HCT116 (cell line): ENCODE measurements at regions not wholly inside any gene's neighbourhood (a gene's known extent, or its start where the extent isn't known, plus 50 kb on each side); places are given as distances from the start of the nearest gene placed in this dataset.

Experiments
- ATAC-seq: fragments of 200-7000 bp; cut with Tn5 transposase; 2 replicates; pipeline ENCODE4 v1.9.1; 2020; ENCODE audit warnings: mild to moderate bottlenecking, moderate library complexity
- BruUV-seq: library from RNA; stranded (reverse); fragments of 400-500 nt; replicated peaks from 2 replicates; lab custom pipeline; 2021; lab: Mats Ljungman, UMichigan
- CTCF ChIA-PET: fragments of 300-600 bp; sonication (Branson Sonifier 250); formaldehyde crosslinking; loops from one replicate; lab custom pipeline; 2021; ENCODE audit warnings: antibody characterized with exemption; lab: Charles Lee
- POLR2A ChIA-PET: fragments of 300-600, 350-600 bp; sonication (Branson Sonifier 250); formaldehyde crosslinking; loops from one replicate; lab custom pipeline; 2021; ENCODE audit warnings: antibody characterized with exemption; lab: Charles Lee
- RAD21 ChIA-PET, 2 experiments: fragments of 300-600 bp; sonication (Branson Sonifier 250); formaldehyde crosslinking; loops; one replicate each; lab custom pipeline; 2023; ENCODE audit warnings: low total read pairs in 2 of 2; ENCODE audit not compliant: uncharacterized antibody in 2 of 2, unreplicated experiment in 2 of 2, low non-redundant PET in 1 of 2; lab: Charles Lee
- DNase-seq: peaks from one replicate; pipeline ENCODE4 v3.0.0-alpha.2; 2010; ENCODE audit warnings: low read depth, low spot score
- H2AFZ ChIP-seq: fragments of 200-600 bp; shearing (Covaris generic), sonication (generic); 2 replicates; pipeline ENCODE4 v1.6.1; 2017; ENCODE audit warnings: low read depth, mixed run types, mixed read lengths, antibody characterized with exemption, low read length; ENCODE audit not compliant: poor library complexity, severe bottlenecking
- H3K27ac ChIP-seq: 2 replicates; pipeline ENCODE4 v1.5.1; 2012; ENCODE audit warnings: low read depth, low read length
- H3K27me3 ChIP-seq: fragments of 200-600 bp; sonication (generic); 2 replicates; pipeline ENCODE4 v1.6.1; 2016; ENCODE audit warnings: mixed run types, low read length, mixed read lengths; ENCODE audit not compliant: insufficient read depth
- H3K36me3 ChIP-seq, 2 experiments: fragments of 200-500 bp in 1 of 2; fragments of 200-600 bp in 1 of 2; sonication (Bioruptor generic) in 1 of 2; sonication (generic) in 1 of 2; 2 replicates each; pipeline versions ENCODE4 v1.5.1 to v1.6.1; 2014 to 2016; ENCODE audit warnings: low read length in 2 of 2, inconsistent platforms in 1 of 2, mixed read lengths in 1 of 2, mixed run types in 1 of 2; ENCODE audit not compliant: insufficient read depth in 2 of 2, control insufficient read depth in 1 of 2
- H3K4me1 ChIP-seq, 2 experiments: fragments of 200-600 bp in 1 of 2; sonication (generic) in 1 of 2; 2 replicates each; pipeline versions ENCODE4 v1.5.1 to v1.6.1; 2012 to 2017; ENCODE audit warnings: low read length in 2 of 2, inconsistent platforms in 1 of 2, mild to moderate bottlenecking in 1 of 2, mixed read lengths in 1 of 2, mixed run types in 1 of 2, moderate library complexity in 1 of 2; ENCODE audit not compliant: insufficient read depth in 2 of 2, control insufficient read depth in 1 of 2
- H3K4me2 ChIP-seq: fragments of 200-600 bp; sonication (generic); 2 replicates; pipeline ENCODE4 v1.6.1; 2017; ENCODE audit warnings: mixed run types, low read length, mixed read lengths
- H3K4me3 ChIP-seq, 2 experiments: fragments of 200-600 bp in 1 of 2; sonication (generic) in 1 of 2; replicated peaks in 1 of 2; 2 replicates each; pipeline ENCODE4 v1.5.1; 2011 to 2016; ENCODE audit warnings: low read length in 2 of 2, control low read depth in 1 of 2, low read depth in 1 of 2, mild to moderate bottlenecking in 1 of 2, mixed read lengths in 1 of 2, mixed run types in 1 of 2
- H3K79me2 ChIP-seq: fragments of 200-600 bp; sonication (generic); 2 replicates; pipeline ENCODE4 v1.6.1; 2017; ENCODE audit warnings: mild to moderate bottlenecking, mixed run types, low read length, moderate library complexity, mixed read lengths; ENCODE audit not compliant: insufficient read depth
- H3K9ac ChIP-seq: fragments of 200-600 bp; sonication (generic); 2 replicates; pipeline ENCODE4 v1.6.1; 2016; ENCODE audit warnings: low read length, mixed read lengths
- H3K9me2 ChIP-seq: fragments of 200-600 bp; sonication (generic), shearing (Covaris generic); 2 replicates; pipeline ENCODE4 v1.6.1; 2017; ENCODE audit warnings: mixed run types, mild to moderate bottlenecking, moderate library complexity; ENCODE audit not compliant: insufficient read depth
- H3K9me3 ChIP-seq, 2 experiments: fragments of 200-500 bp in 1 of 2; fragments of 200-600 bp in 1 of 2; sonication (Bioruptor generic) in 1 of 2; sonication (generic) in 1 of 2; 2 replicates each; pipeline ENCODE4 v1.6.1; 2014 to 2017; ENCODE audit warnings: low read length in 2 of 2, mixed read lengths in 2 of 2, inconsistent platforms in 1 of 2, low read depth in 1 of 2, mild to moderate bottlenecking in 1 of 2, mixed run types in 1 of 2, moderate library complexity in 1 of 2; ENCODE audit not compliant: control insufficient read depth in 1 of 2, insufficient read depth in 1 of 2
- H4K20me1 ChIP-seq: fragments of 200-600 bp; sonication (generic), shearing (Covaris generic); 2 replicates; pipeline ENCODE4 v1.6.1; 2017; ENCODE audit warnings: mixed run types, mild to moderate bottlenecking, moderate library complexity; ENCODE audit not compliant: insufficient read depth
- CBX3 ChIP-seq: IDR thresholded peaks from 2 replicates; pipeline ENCODE4 v1.6.1; 2012; ENCODE audit warnings: low read depth
- EGR1 ChIP-seq: IDR thresholded peaks from 2 replicates; pipeline ENCODE4 v1.6.1; 2012; ENCODE audit warnings: low read depth
- ELF1 ChIP-seq: IDR thresholded peaks from 2 replicates; pipeline ENCODE4 v1.6.1; 2012; ENCODE audit warnings: low read depth, borderline replicate concordance
- EZH2 ChIP-seq: fragments of 200-600 bp; sonication (generic); IDR thresholded peaks from 2 replicates; pipeline ENCODE4 v1.6.1; 2017; ENCODE audit warnings: antibody characterized with exemption, mixed run types
- EZH2phosphoT487 ChIP-seq: fragments of 200-600 bp; IDR thresholded peaks from 2 replicates; pipeline ENCODE4 v1.6.1; 2018; ENCODE audit warnings: antibody characterized with exemption, borderline replicate concordance
- MAX ChIP-seq: IDR thresholded peaks from 2 replicates; pipeline ENCODE4 v1.6.1; 2012
- POLR2AphosphoS5 ChIP-seq: IDR thresholded peaks from 2 replicates; pipeline ENCODE4 v1.6.1; 2011; ENCODE audit warnings: mild to moderate bottlenecking, low read depth, low read length, moderate library complexity
- RAD21 ChIP-seq: IDR thresholded peaks from 2 replicates; pipeline ENCODE4 v1.6.1; 2012; ENCODE audit warnings: low read depth, mild to moderate bottlenecking
- REST ChIP-seq: IDR thresholded peaks from 2 replicates; pipeline ENCODE4 v1.6.1; 2012; ENCODE audit warnings: low read depth
- SIN3A ChIP-seq: IDR thresholded peaks from 2 replicates; pipeline ENCODE4 v1.6.1; 2012; ENCODE audit warnings: low read depth
- SP1 ChIP-seq: IDR thresholded peaks from 2 replicates; pipeline ENCODE4 v1.6.1; 2012; ENCODE audit warnings: low read depth
- SRF ChIP-seq: IDR thresholded peaks from 2 replicates; pipeline ENCODE4 v1.6.1; 2012; ENCODE audit warnings: low read depth
- ZFX ChIP-seq: fragments of 450-650 bp; IDR thresholded peaks from 2 replicates; pipeline ENCODE4 v1.6.1; 2017
- ZNF274 ChIP-seq: fragments of 200-500 bp; sonication (Bioruptor generic); IDR thresholded peaks from 2 replicates; pipeline ENCODE4 v1.6.1; 2014; ENCODE audit warnings: mild to moderate bottlenecking, low read depth, low read length, inconsistent platforms
- intact Hi-C: fragments of 100-400 bp; cut with micrococcal nuclease; formaldehyde crosslinking; loops from 2 replicates; pipeline ENCODE4 v1.10.0; 2022
- TF ChIP-seq, protein P1 (sequence below), 3 experiments: fragments of 200-600 bp in 1 of 3; sonication (generic) in 1 of 3; IDR thresholded peaks in 2 of 3; conservative IDR thresholded peaks in 1 of 3; 2 replicates each; pipeline ENCODE4 v1.5.1; 2012 to 2017; ENCODE audit warnings: low read depth in 2 of 3, low read length in 2 of 3, antibody characterized with exemption in 1 of 3, borderline replicate concordance in 1 of 3, control low read depth in 1 of 3, mild to moderate bottlenecking in 1 of 3, mixed read lengths in 1 of 3, mixed run types in 1 of 3, moderate library complexity in 1 of 3; ENCODE audit not compliant: insufficient read depth in 1 of 3
- TF ChIP-seq, protein P2 (sequence below): IDR thresholded peaks from 2 replicates; pipeline ENCODE4 v1.6.1; 2012

DNA sequence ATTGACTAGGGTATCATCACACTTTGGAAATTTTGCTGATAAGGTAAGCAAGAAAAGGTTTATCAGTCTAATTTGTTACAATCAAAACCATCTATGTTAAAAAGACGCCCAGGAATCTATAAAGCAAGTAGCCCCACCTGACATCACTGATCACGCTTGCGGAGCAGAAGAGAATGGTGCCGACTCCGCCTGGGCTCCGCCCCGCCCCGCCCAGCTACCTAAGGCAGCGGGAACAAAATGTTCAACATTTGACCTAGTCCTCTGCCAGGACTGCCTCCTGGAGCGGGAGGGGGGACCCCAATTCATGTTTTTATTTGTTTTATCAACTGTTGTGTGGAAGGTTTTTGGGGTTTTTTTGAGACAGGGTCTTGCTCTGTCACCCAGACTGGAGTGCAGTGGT lies 520.5 kb downstream of the PREX1 start (continued):
- no peak for TF ChIP-seq REST
- TF ChIP-seq, all 23 proteins: peak for 0

- Histone ChIP-seq H4K20me1 (no peaks in the 10 kb centered on the region), H3K4me1 (peaks cover 6 to 12% of the 10 kb centered on the region in 2 experiments; a peak in 3 of 4 replicates), H3K9me3 (no peaks in the 10 kb centered on the region), H3K4me3 (no peak overlapping the region), H3K4me2 (no peak overlapping the region), H3K27me3 (peaks cover 22% of the 10 kb centered on the region), H3K27ac (no peak overlapping the region), H3K79me2 (no peaks in the 10 kb centered on the region), H3K9ac (no peak overlapping the region), H2AFZ (no peak overlapping the region), H3K36me3 (no peaks in the 10 kb centered on the region), H3K9me2 (no peaks in the 10 kb centered on the region)
- no TSS peak for BruUV-seq
- ATAC-seq (no peak), DNase-seq (no peak)
- ChIA-PET RAD21 (no interaction called here), POLR2A (no interaction called here), CTCF (no interaction called here)
- intact Hi-C loops: no loop called here
- TF ChIP-seq SP1 (no peak), EZH2 (no peak), REST (no peak), ZNF274 (no peak), SRF (no peak), SIN3A (no peak), ELF1 (no peak), RAD21 (no peak), MAX (no peak), ZFX (no peak), EGR1 (no peak), CBX3 (no peak), POLR2AphosphoS5 (no peak), EZH2phosphoT487 (no peak)
- TF ChIP-seq, protein P1, sequence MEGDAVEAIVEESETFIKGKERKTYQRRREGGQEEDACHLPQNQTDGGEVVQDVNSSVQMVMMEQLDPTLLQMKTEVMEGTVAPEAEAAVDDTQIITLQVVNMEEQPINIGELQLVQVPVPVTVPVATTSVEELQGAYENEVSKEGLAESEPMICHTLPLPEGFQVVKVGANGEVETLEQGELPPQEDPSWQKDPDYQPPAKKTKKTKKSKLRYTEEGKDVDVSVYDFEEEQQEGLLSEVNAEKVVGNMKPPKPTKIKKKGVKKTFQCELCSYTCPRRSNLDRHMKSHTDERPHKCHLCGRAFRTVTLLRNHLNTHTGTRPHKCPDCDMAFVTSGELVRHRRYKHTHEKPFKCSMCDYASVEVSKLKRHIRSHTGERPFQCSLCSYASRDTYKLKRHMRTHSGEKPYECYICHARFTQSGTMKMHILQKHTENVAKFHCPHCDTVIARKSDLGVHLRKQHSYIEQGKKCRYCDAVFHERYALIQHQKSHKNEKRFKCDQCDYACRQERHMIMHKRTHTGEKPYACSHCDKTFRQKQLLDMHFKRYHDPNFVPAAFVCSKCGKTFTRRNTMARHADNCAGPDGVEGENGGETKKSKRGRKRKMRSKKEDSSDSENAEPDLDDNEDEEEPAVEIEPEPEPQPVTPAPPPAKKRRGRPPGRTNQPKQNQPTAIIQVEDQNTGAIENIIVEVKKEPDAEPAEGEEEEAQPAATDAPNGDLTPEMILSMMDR (IDR thresholded peaks at IDR 0.05 in 2 of 3, conservative IDR thresholded peaks at IDR 0.05 in 1 of 3; ENCODE audit: borderline replicate concordance in 1 of 3, insufficient read depth in 1 of 3, low read depth in 2 of 3, low read length in 2 of 3): no peak
- TF ChIP-seq, protein P2, sequence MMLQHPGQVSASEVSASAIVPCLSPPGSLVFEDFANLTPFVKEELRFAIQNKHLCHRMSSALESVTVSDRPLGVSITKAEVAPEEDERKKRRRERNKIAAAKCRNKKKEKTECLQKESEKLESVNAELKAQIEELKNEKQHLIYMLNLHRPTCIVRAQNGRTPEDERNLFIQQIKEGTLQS: no peak
Measured at GRCh38 chr20:48302844-48303542, 517.7 kb upstream of the SULF2 start.
